GM12872 (cell line): ENCODE measurements at regions not wholly inside any gene's neighbourhood (a gene's known extent, or its start where the extent isn't known, plus 50 kb on each side); places are given as distances from the start of the nearest gene placed in this dataset.

Experiments used
- CTCF ChIP-seq: IDR thresholded peaks from 3 replicates; pipeline ENCODE4 v1.5.1; 2011; ENCODE audit warnings: low read depth, mild to moderate bottlenecking, low read length, moderate library complexity; ENCODE audit not compliant: insufficient read depth

GRCh38 chr7:26549281-26549944 lies 257.8 kb downstream of the SNX10 start:
- 0 out of 3 replicates have a peak, but pooled peaks have one; percentile 12 for TF ChIP-seq CTCF

GRCh38 chr7:26550492-26550891 lies 258.8 kb downstream of the SNX10 start:
- TF ChIP-seq CTCF = no peak

GRCh38 chr7:26551740-26552139 lies 260.1 kb downstream of the SNX10 start:
- TF ChIP-seq CTCF = no peak

- no peak for TF ChIP-seq CTCF
Measured at GRCh38 chr7:26553128-26553527, 261.5 kb downstream of the SNX10 start.

GRCh38 chr7:26553582-26553981 lies 261.9 kb downstream of the SNX10 start:
- TF ChIP-seq CTCF = no peak

- TF ChIP-seq CTCF = no peak
Measured at GRCh38 chr7:26554952-26555351, 263.3 kb downstream of the SNX10 start.

GRCh38 chr7:26556061-26556881 lies 264.6 kb downstream of the SNX10 start:
- no peak for TF ChIP-seq CTCF
